Peyer's patch (tissue), 4 donors: ENCODE measurements at regions not wholly inside any gene's neighbourhood (a gene's known extent, or its start where the extent isn't known, plus 50 kb on each side); places are given as distances from the start of the nearest gene placed in this dataset.

ENCODE experiments used
- CTCF ChIP-seq, 6 experiments: fragments of 450-650 bp in 4 of 6; fragments of 200-600 bp in 2 of 6; sonication (generic) in 1 of 6; IDR thresholded peaks; one replicate each; pipeline ENCODE4 v1.5.1; 2017 to 2019; ENCODE audit warnings: antibody characterized with exemption in 6 of 6, mild to moderate bottlenecking in 3 of 6, moderate library complexity in 1 of 6
- POLR2A ChIP-seq, 2 donors: fragments of 450-650 bp; IDR thresholded peaks; one replicate each; pipeline ENCODE4 v1.5.1; 2017; ENCODE audit warnings: antibody characterized with exemption in 2 of 2, mild to moderate bottlenecking in 2 of 2, moderate library complexity in 2 of 2

- TF ChIP-seq CTCF (IDR thresholded peaks at IDR 0.05) (no peak), POLR2A (IDR thresholded peaks at IDR 0.05) (no peak)
Observed at GRCh38 chr15:31228011-31228484, 98.6 kb upstream of the KLF13 start.
